ENCODE measurements at regions not wholly inside any gene's neighbourhood (a gene's known extent, or its start where the extent isn't known, plus 50 kb on each side); places are given as distances from the start of the nearest gene placed in this dataset.

- no peak for TF ChIP-seq CTCF (IDR thresholded peaks at IDR 0.05)
- TF ChIP-seq POLR2AphosphoS5 (IDR thresholded peaks at IDR 0.05; ENCODE audit: low read depth, low read length), result no peak
- no peak for TF ChIP-seq TCF7L2 (IDR thresholded peaks at IDR 0.05; ENCODE audit: low read depth, low read length)
- TF ChIP-seq REST (IDR thresholded peaks at IDR 0.05; ENCODE audit: insufficient read depth in 1 of 2, low read depth in 2 of 2, low read length in 1 of 2), result no peak
These were observed 313.3 kb downstream of the ZNF536 start for GRCh38 chr19:30685426-30686000.

Measured in Panc1 (cell line).